ENCODE measurements at regions not wholly inside any gene's neighbourhood (a gene's known extent, or its start where the extent isn't known, plus 50 kb on each side); places are given as distances from the start of the nearest gene placed in this dataset.

DNA sequence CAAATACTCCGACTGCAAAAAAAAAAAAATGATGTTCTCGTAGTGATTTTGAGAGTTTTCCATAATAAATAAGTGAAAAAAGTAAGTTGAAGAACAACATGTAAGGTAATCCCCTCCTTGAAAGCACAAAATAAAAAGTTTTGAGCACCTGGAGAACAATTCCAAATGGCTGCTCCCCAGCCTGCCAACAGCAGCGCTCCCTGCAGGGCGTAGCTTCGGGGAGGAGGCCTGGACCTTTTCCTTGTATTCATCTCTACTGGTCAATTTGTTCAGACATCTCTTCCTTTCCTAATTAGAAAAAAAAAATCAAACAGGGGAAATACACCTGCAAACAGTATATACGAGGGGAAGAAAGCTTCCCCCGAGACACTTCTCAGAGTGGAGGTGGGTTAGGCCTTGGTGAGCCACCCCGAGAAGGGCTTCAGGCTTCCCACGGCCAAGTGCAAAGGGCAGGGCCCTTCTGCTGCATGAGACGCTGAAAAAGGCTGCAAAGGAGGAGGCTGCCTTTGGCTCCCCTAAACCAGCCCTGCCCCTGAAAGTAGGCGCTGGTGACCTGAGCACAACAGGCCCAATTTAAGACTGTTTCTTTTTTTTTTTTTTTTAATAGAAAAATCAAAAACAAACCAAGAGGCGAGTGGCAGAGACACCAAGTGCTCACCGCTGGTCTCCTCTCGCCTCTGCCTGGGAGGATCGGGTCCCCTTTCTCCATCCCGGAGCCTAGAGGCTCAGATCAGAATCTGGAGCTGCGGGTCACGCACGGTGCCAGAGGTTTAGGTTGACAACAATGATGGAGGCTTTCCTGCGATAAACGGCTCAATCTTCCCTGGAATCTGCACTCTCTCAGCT is 193.1 kb upstream of the FOXF1 start:
- TF ChIP-seq, protein P1, sequence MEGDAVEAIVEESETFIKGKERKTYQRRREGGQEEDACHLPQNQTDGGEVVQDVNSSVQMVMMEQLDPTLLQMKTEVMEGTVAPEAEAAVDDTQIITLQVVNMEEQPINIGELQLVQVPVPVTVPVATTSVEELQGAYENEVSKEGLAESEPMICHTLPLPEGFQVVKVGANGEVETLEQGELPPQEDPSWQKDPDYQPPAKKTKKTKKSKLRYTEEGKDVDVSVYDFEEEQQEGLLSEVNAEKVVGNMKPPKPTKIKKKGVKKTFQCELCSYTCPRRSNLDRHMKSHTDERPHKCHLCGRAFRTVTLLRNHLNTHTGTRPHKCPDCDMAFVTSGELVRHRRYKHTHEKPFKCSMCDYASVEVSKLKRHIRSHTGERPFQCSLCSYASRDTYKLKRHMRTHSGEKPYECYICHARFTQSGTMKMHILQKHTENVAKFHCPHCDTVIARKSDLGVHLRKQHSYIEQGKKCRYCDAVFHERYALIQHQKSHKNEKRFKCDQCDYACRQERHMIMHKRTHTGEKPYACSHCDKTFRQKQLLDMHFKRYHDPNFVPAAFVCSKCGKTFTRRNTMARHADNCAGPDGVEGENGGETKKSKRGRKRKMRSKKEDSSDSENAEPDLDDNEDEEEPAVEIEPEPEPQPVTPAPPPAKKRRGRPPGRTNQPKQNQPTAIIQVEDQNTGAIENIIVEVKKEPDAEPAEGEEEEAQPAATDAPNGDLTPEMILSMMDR (conservative IDR thresholded peaks at IDR 0.05), result no peak
- no peak for TF ChIP-seq ZFX (IDR thresholded peaks at IDR 0.05)
- H3K27ac ChIP-seq, result no peak overlapping the region

DNA sequence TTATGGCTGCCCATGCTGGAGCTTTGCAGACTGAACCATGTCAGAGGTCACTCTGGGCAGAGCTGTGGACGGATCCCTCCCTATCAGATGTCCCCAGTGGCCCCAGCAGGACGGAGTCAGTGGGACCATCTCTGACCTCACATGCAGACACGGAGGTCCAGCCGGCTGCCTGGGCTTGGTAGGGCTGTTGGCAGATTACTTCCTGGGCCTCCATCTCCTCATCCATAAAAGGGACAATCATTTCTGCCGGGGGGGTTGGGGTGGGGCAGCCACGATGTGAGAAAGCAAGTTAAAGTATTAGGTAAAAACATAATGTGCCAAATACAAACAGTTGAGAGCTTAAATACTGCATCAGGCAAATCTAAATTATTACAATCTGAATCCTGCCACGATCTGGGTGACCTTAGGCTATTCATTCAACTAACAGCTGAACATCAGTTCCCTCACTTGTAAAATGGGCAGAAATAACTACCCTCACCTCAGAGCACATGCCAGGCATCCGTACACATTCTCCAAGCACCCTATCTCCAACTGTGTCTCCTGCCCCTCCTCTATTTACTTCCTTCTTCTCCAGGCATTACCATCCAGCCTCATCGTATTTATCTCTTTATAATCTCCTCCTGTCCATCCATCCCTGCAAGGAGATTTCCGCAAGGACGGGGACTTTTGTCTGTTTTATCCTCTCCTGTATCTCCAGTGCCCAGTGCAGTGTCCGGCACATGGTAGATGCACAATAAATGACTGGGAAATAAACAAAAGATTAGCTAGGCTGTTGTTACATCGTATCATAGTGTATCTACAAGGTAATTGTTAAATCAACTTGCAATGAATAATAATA is 192.3 kb upstream of the FOXF1 start:
- TF ChIP-seq ZFX (IDR thresholded peaks at IDR 0.05), result no peak
- TF ChIP-seq, protein P1 (conservative IDR thresholded peaks at IDR 0.05), result no peak
- no peak overlapping the region for H3K27ac ChIP-seq

DNA sequence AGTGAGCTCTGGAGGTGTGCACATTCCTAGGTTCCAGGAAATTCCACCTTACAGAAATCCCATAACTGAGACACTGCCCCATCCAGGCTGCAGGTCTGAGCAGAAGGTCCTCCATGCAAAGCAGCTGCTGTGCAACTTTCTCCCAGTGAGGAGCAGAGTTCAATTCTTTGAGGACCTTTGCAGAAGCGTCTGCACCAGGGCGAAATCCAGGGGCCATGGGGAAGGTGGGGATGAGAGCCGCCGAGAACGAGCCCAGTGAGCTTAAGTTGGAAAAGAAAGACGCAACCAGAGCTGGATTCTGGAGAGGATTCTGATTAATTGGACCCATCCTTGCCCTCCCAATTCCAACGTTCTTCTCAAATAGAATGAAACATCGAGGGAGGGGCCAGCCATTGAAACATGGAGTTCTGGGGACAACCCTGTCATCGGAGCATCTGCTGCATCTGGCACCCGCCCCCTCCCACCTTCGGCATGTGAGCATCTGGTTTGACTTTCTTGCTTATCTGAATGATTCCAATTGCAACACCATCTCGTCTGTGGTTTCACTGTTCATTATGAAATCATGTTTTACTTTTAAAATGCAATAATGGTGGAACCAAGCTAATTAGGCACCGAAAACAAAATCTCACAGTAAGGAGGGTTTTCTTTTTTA is 190.6 kb upstream of the FOXF1 start:
- no peak overlapping the region for H3K27ac ChIP-seq
- TF ChIP-seq, protein P1 (conservative IDR thresholded peaks at IDR 0.05), result no peak
- no peak for TF ChIP-seq ZFX (IDR thresholded peaks at IDR 0.05)

DNA sequence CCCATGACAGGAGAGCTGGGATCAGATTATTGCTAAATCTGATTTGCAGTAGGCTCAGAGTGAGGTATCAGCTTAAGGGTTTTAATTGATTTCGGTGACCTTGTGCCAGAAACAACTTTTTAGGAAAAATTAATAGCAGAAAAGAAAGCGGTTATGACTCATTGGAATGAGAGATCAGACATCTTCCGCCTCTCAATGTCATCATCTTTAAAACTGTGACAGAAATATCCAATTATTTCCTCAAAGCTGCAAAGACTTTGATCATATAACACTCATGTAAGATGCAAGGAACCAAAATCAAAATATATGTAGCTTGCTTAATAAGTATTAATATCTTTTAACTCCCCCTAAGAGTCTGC is 190.1 kb upstream of the FOXF1 start:
- TF ChIP-seq, protein P1 (conservative IDR thresholded peaks at IDR 0.05), result no peak
- TF ChIP-seq ZFX (IDR thresholded peaks at IDR 0.05), result no peak

DNA sequence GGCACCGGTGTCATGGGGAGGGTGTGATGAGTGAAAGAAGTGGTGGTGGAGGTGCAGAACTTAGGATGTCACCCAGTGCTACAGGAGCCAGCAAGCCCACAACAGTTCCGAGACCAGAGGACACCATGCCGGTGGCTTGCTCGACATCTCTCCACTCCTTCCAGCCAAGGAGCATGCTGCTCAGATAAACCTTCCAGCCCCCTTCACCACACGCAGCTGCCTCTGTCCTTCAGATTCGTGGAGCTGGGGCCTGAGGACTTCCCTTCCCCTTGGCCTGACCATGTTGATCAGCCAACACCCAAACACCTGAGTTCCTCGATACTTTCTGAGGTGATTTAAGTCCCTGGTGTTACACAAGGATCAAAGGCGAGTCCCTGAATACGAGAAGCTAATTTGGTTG is 188.8 kb upstream of the FOXF1 start:
- TF ChIP-seq, protein P1 (conservative IDR thresholded peaks at IDR 0.05), result no peak
- no peak for TF ChIP-seq ZFX (IDR thresholded peaks at IDR 0.05)
- no peak overlapping the region for H3K27ac ChIP-seq

More for the DNA sequence above, 190.1 kb upstream of the FOXF1 start:
- no peak overlapping the region for H3K27ac ChIP-seq

DNA sequence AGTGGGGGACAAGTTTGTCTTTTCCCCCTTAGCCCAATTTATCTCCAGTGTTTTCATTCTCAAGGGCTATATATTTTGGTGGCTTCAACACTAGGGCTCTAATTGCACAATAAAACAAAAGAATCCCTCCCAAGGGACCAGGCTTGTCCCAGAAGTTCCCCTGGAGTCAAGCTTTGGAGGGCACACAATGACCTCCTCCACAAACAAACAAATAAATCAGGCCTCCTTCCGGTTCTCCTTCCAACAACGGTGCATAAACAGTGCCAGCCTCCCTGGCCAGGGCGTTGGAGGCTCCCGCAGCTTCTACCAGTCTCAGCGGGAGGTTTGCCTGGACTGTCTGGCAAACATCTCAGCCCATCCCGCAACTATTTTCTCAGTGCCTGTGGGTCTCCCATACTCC is 188.0 kb upstream of the FOXF1 start:
- TF ChIP-seq, protein P1 (conservative IDR thresholded peaks at IDR 0.05), result no peak
- no peak for TF ChIP-seq ZFX (IDR thresholded peaks at IDR 0.05)
- H3K27ac ChIP-seq, result no peak overlapping the region

Measured in C4-2B (cell line).